ENCODE measurements at regions not wholly inside any gene's neighbourhood (a gene's known extent, or its start where the extent isn't known, plus 50 kb on each side); places are given as distances from the start of the nearest gene placed in this dataset.

DNA sequence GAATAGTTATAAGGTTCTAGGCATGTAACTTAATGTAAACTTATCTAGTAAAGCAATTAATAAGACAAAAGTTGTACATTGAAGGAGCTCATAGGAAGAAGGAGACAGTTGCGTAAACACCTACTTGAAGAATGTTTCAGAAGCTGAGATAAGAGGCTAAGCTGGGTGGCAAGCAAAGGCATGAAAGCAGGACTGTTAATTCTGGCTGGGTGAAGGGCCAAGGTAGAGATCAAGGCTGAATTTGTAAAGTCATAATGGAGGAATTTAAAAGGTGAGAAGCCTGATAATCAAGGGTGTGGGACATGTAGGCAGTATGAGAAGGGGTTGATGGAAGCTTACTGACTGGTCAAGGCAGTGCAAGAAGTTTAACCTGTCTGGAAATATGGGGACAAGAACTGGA lies 80.4 kb upstream of the TGFBR2 start:
- Histone ChIP-seq H2BK15ac (ENCODE audit: low read depth, poor library complexity, severe bottlenecking) (no peak overlapping the region), H3K18ac (ENCODE audit: low read depth in 1 of 2, low read length in 2 of 2) (peak overlapping the region in 1 of 2 experiments; percentile 64), H3K4me3 (ENCODE audit: insufficient read depth in 1 of 2, low read depth in 1 of 2, low read length in 2 of 2) (no peak overlapping the region), H3K9ac (ENCODE audit: low read length) (no peak overlapping the region), H3K27ac (ENCODE audit: low read length, poor library complexity, severe bottlenecking) (no peak overlapping the region), H2AK5ac (ENCODE audit: low read length, severe bottlenecking) (no peak overlapping the region), H2BK120ac (ENCODE audit: low read depth, low read length) (no peak overlapping the region), H2BK12ac (ENCODE audit: low read length in 2 of 2) (peak overlapping the region in 1 of 2 experiments; percentile 49), H3K23ac (ENCODE audit: low read length in 2 of 2) (no peak overlapping the region), H2AFZ (ENCODE audit: low read depth, low read length) (no peak overlapping the region), H4K91ac (ENCODE audit: low read length) (no peak overlapping the region), H3K79me1 (replicated peaks; ENCODE audit: low read length, poor library complexity, severe bottlenecking) (no peaks in the 10 kb centered on the region), H3K9me3 (ENCODE audit: control insufficient read depth, low read length) (no peaks in the 10 kb centered on the region), H2BK5ac (ENCODE audit: low read depth, low read length, poor library complexity, severe bottlenecking) (no peak overlapping the region), H3K14ac (ENCODE audit: low read length in 2 of 2) (no peak overlapping the region), H3K4me1 (ENCODE audit: control insufficient read depth, insufficient read depth, low read depth, low read length) (no peaks in the 10 kb centered on the region), H3K4ac (ENCODE audit: low read depth in 1 of 2, low read length in 2 of 2) (no peak overlapping the region), H4K8ac (ENCODE audit: low read length) (no peak overlapping the region), H3K4me2 (ENCODE audit: low read length, poor library complexity, severe bottlenecking) (no peak overlapping the region), H3K27me3 (ENCODE audit: control insufficient read depth in 1 of 2, insufficient read depth in 1 of 2, low read length in 2 of 2) (no peaks in the 10 kb centered on the region), H3K36me3 (ENCODE audit: control insufficient read depth in 1 of 2, insufficient read depth in 2 of 2, low read depth in 1 of 2, low read length in 2 of 2) (no peaks in the 10 kb centered on the region)
- WGBS, result 97% methylated on average over 1 of the region's 1 CpG
- no peak for DNase-seq

DNA sequence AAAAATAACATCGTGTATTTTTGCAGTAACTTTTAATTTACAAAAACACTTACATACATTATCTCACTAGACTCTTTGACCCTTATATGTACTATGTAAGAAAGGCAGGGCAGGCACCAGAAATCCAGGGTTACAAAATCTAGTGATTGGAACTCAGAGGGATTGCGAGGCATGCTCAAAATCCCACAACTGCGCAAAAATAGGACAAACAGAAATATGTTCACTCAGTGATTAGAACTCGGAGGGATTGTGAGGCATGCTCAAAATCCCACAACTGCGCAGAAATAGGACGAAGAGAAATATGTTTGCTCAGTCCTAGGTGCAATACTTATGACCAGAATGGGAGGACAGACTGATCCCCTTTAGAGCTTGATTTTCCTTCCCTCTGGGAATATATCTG lies 79.2 kb upstream of the TGFBR2 start:
- no peaks in the 10 kb centered on the region for H3K36me3 ChIP-seq (ENCODE audit: control insufficient read depth in 1 of 2, insufficient read depth in 2 of 2, low read depth in 1 of 2, low read length in 2 of 2)
- no peak overlapping the region for H2BK120ac ChIP-seq (ENCODE audit: low read depth, low read length)
- no peak overlapping the region for H2BK5ac ChIP-seq (ENCODE audit: low read depth, low read length, poor library complexity, severe bottlenecking)
- no peaks in the 10 kb centered on the region for H3K79me1 ChIP-seq (replicated peaks; ENCODE audit: low read length, poor library complexity, severe bottlenecking)
- no peak for DNase-seq
- H3K9me3 ChIP-seq (ENCODE audit: control insufficient read depth, low read length), result no peaks in the 10 kb centered on the region
- over 99% methylated on average over 5 of the region's 6 CpGs for WGBS
- no peak overlapping the region for H3K14ac ChIP-seq (ENCODE audit: low read length in 2 of 2)
- no peak overlapping the region for H3K23ac ChIP-seq (ENCODE audit: low read length in 2 of 2)
- peak overlapping the region in 1 of 2 experiments; percentile 54 for H2BK12ac ChIP-seq (ENCODE audit: low read length in 2 of 2)
- H3K9ac ChIP-seq (ENCODE audit: low read length), result no peak overlapping the region
- H4K8ac ChIP-seq (ENCODE audit: low read length), result peak overlapping the region; percentile 41
- H3K27me3 ChIP-seq (ENCODE audit: control insufficient read depth in 1 of 2, insufficient read depth in 1 of 2, low read length in 2 of 2), result no peaks in the 10 kb centered on the region
- peak overlapping the region in 1 of 2 experiments; percentile 82 for H3K4ac ChIP-seq (ENCODE audit: low read depth in 1 of 2, low read length in 2 of 2)
- no peak overlapping the region for H2AFZ ChIP-seq (ENCODE audit: low read depth, low read length)
- H3K4me3 ChIP-seq (ENCODE audit: insufficient read depth in 1 of 2, low read depth in 1 of 2, low read length in 2 of 2), result no peak overlapping the region
- peaks cover 3% of the 10 kb centered on the region for H3K4me1 ChIP-seq (ENCODE audit: control insufficient read depth, insufficient read depth, low read depth, low read length)
- no peak overlapping the region for H2BK15ac ChIP-seq (ENCODE audit: low read depth, poor library complexity, severe bottlenecking)
- no peak overlapping the region for H3K27ac ChIP-seq (ENCODE audit: low read length, poor library complexity, severe bottlenecking)
- peak overlapping the region; percentile 11 for H4K91ac ChIP-seq (ENCODE audit: low read length)
- peak overlapping the region; percentile 55 for H2AK5ac ChIP-seq (ENCODE audit: low read length, severe bottlenecking)
- peak overlapping the region; percentile 64 to 86 for H3K18ac ChIP-seq (ENCODE audit: low read depth in 1 of 2, low read length in 2 of 2)
- peak overlapping the region; percentile 19 for H3K4me2 ChIP-seq (ENCODE audit: low read length, poor library complexity, severe bottlenecking)

DNA sequence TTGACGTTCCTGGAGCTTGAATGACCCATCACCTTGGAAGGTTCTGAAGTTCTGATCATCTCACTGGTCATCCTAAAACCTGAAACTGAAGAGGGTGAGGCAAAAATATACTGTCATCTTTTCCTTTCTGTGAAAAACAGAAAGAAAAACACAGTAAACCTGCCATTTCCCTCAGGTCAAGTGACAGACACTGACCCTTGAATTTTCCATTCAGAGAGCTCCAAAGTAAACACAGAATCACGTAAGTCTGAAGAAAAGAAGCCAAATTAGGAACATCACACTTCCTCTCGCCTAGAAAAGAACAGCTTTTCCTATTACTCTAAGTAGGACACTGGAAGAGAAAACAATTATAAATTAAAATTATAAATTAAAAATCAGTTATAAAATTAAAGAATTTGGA lies 78.7 kb upstream of the TGFBR2 start:
- no peak overlapping the region for H3K9ac ChIP-seq (ENCODE audit: low read length)
- H3K79me1 ChIP-seq (replicated peaks; ENCODE audit: low read length, poor library complexity, severe bottlenecking), result no peaks in the 10 kb centered on the region
- no peaks in the 10 kb centered on the region for H3K27me3 ChIP-seq (ENCODE audit: control insufficient read depth in 1 of 2, insufficient read depth in 1 of 2, low read length in 2 of 2)
- peak overlapping the region in 1 of 2 experiments; percentile 54 for H2BK12ac ChIP-seq (ENCODE audit: low read length in 2 of 2)
- H3K23ac ChIP-seq (ENCODE audit: low read length in 2 of 2), result no peak overlapping the region
- H2AFZ ChIP-seq (ENCODE audit: low read depth, low read length), result no peak overlapping the region
- WGBS, result 32% methylated on average over 2 of the region's 3 CpGs
- H3K4me2 ChIP-seq (ENCODE audit: low read length, poor library complexity, severe bottlenecking), result no peak overlapping the region
- H2BK120ac ChIP-seq (ENCODE audit: low read depth, low read length), result no peak overlapping the region
- H4K8ac ChIP-seq (ENCODE audit: low read length), result peak overlapping the region; percentile 41
- H3K4me3 ChIP-seq (ENCODE audit: insufficient read depth in 1 of 2, low read depth in 1 of 2, low read length in 2 of 2), result no peak overlapping the region
- H2BK5ac ChIP-seq (ENCODE audit: low read depth, low read length, poor library complexity, severe bottlenecking), result no peak overlapping the region
- no peak overlapping the region for H3K4ac ChIP-seq (ENCODE audit: low read depth in 1 of 2, low read length in 2 of 2)
- no peaks in the 10 kb centered on the region for H3K36me3 ChIP-seq (ENCODE audit: control insufficient read depth in 1 of 2, insufficient read depth in 2 of 2, low read depth in 1 of 2, low read length in 2 of 2)
- peak; percentile 24 for DNase-seq
- H2AK5ac ChIP-seq (ENCODE audit: low read length, severe bottlenecking), result peak overlapping the region; percentile 55
- no peak overlapping the region for H2BK15ac ChIP-seq (ENCODE audit: low read depth, poor library complexity, severe bottlenecking)
- H3K18ac ChIP-seq (ENCODE audit: low read depth in 1 of 2, low read length in 2 of 2), result peak overlapping the region in 1 of 2 experiments; percentile 86
- H3K27ac ChIP-seq (ENCODE audit: low read length, poor library complexity, severe bottlenecking), result no peak overlapping the region
- no peak overlapping the region for H4K91ac ChIP-seq (ENCODE audit: low read length)
- no peak overlapping the region for H3K14ac ChIP-seq (ENCODE audit: low read length in 2 of 2)
- H3K4me1 ChIP-seq (ENCODE audit: control insufficient read depth, insufficient read depth, low read depth, low read length), result peaks cover 3% of the 10 kb centered on the region
- no peaks in the 10 kb centered on the region for H3K9me3 ChIP-seq (ENCODE audit: control insufficient read depth, low read length)

GRCh38 chr3:30530084-30530483 lies 76.3 kb upstream of the TGFBR2 start:
- H3K4me1 ChIP-seq (ENCODE audit: control insufficient read depth, insufficient read depth, low read depth, low read length), result peaks cover 3% of the 10 kb centered on the region
- WGBS, result no CpG with 5 or more reads among the region's 1 CpG
- no peak overlapping the region for H2BK120ac ChIP-seq (ENCODE audit: low read depth, low read length)
- no peak for DNase-seq
- no peaks in the 10 kb centered on the region for H3K27me3 ChIP-seq (ENCODE audit: control insufficient read depth in 1 of 2, insufficient read depth in 1 of 2, low read length in 2 of 2)
- H2AK5ac ChIP-seq (ENCODE audit: low read length, severe bottlenecking), result no peak overlapping the region
- H3K27ac ChIP-seq (ENCODE audit: low read length, poor library complexity, severe bottlenecking), result no peak overlapping the region
- H3K14ac ChIP-seq (ENCODE audit: low read length in 2 of 2), result no peak overlapping the region
- H2BK5ac ChIP-seq (ENCODE audit: low read depth, low read length, poor library complexity, severe bottlenecking), result no peak overlapping the region
- no peak overlapping the region for H2BK15ac ChIP-seq (ENCODE audit: low read depth, poor library complexity, severe bottlenecking)
- no peaks in the 10 kb centered on the region for H3K79me1 ChIP-seq (replicated peaks; ENCODE audit: low read length, poor library complexity, severe bottlenecking)
- H2BK12ac ChIP-seq (ENCODE audit: low read length in 2 of 2), result no peak overlapping the region
- H4K8ac ChIP-seq (ENCODE audit: low read length), result no peak overlapping the region
- no peaks in the 10 kb centered on the region for H3K9me3 ChIP-seq (ENCODE audit: control insufficient read depth, low read length)
- H3K9ac ChIP-seq (ENCODE audit: low read length), result no peak overlapping the region
- H4K91ac ChIP-seq (ENCODE audit: low read length), result no peak overlapping the region
- no peak overlapping the region for H3K4ac ChIP-seq (ENCODE audit: low read depth in 1 of 2, low read length in 2 of 2)
- H3K23ac ChIP-seq (ENCODE audit: low read length in 2 of 2), result no peak overlapping the region
- no peaks in the 10 kb centered on the region for H3K36me3 ChIP-seq (ENCODE audit: control insufficient read depth in 1 of 2, insufficient read depth in 2 of 2, low read depth in 1 of 2, low read length in 2 of 2)
- H2AFZ ChIP-seq (ENCODE audit: low read depth, low read length), result no peak overlapping the region
- no peak overlapping the region for H3K4me3 ChIP-seq (ENCODE audit: insufficient read depth in 1 of 2, low read depth in 1 of 2, low read length in 2 of 2)
- H3K18ac ChIP-seq (ENCODE audit: low read depth in 1 of 2, low read length in 2 of 2), result no peak overlapping the region
- no peak overlapping the region for H3K4me2 ChIP-seq (ENCODE audit: low read length, poor library complexity, severe bottlenecking)
